ENCODE measurements at regions not wholly inside any gene's neighbourhood (a gene's known extent, or its start where the extent isn't known, plus 50 kb on each side); places are given as distances from the start of the nearest gene placed in this dataset.

GRCh38 chr12:84596266-84596665, 316.3 kb downstream of the SLC6A15 start:
- CTCF ChIA-PET, result no interaction called here
- BruUV-seq (replicated peaks), result no TSS peak
- H3K9me3 Mint-ChIP-seq (ENCODE audit: low read depth, unreplicated experiment), result peaks cover 3% of the 10 kb centered on the region
- DNase-seq, result no peak
- no peak overlapping the region for H3K27ac Mint-ChIP-seq (ENCODE audit: unreplicated experiment)
- peaks cover 5% of the 10 kb centered on the region for H3K36me3 Mint-ChIP-seq (ENCODE audit: insufficient read depth, unreplicated experiment)
- no peaks in the 10 kb centered on the region for H3K27me3 Mint-ChIP-seq (ENCODE audit: unreplicated experiment)
- no peak overlapping the region for H3K4me3 Mint-ChIP-seq (ENCODE audit: low read depth, unreplicated experiment)
- intact Hi-C loops (cut with micrococcal nuclease; ENCODE audit: unreplicated experiment), result no loop called here
- no peak for TF ChIP-seq CTCF (IDR thresholded peaks at IDR 0.05; ENCODE audit: unreplicated experiment)
- H3K4me1 Mint-ChIP-seq (ENCODE audit: low read depth, unreplicated experiment), result peaks cover 12% of the 10 kb centered on the region

GRCh38 chr12:84594157-84594556, 318.4 kb downstream of the SLC6A15 start:
- Mint-ChIP-seq H3K4me1 (ENCODE audit: low read depth, unreplicated experiment) (peaks cover 3% of the 10 kb centered on the region), H3K4me3 (ENCODE audit: low read depth, unreplicated experiment) (no peak overlapping the region), H3K36me3 (ENCODE audit: insufficient read depth, unreplicated experiment) (no peaks in the 10 kb centered on the region), H3K27ac (ENCODE audit: unreplicated experiment) (no peak overlapping the region), H3K9me3 (ENCODE audit: low read depth, unreplicated experiment) (peaks cover 3% of the 10 kb centered on the region), H3K27me3 (ENCODE audit: unreplicated experiment) (no peaks in the 10 kb centered on the region)
- no TSS peak for BruUV-seq (replicated peaks)
- no peak for TF ChIP-seq CTCF (IDR thresholded peaks at IDR 0.05; ENCODE audit: unreplicated experiment)
- no peak for DNase-seq
- CTCF ChIA-PET, result no interaction called here
- intact Hi-C loops (cut with micrococcal nuclease; ENCODE audit: unreplicated experiment), result no loop called here

DNA sequence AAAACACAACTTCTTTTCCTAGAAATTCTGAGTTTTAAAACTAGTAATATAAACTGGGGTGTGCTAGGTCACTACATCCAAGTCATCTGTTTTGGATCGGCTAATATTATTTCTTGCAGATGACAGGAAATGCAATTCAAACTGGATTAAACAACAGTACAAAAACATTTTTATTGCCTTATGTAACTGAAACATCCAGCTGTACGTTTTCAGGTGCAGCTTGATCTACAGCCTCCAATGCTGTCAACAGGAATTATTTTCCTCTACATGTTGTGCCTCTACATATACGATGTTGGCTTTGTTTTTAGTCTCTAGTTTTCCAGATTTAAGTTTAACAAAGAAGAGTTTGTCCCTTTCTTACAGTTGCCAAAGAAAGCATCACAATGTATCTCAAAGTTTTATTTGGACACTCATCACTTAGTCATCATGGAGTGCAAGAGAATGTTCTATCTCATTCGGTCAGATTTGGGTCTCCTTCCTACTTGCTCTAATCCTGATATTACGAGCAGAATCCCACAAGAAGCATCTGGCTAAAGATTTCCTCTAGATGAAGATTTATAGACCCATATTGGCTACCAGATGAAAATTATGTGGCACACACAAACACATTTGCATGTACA, 326.7 kb downstream of the SLC6A15 start:
- Mint-ChIP-seq H3K27ac (ENCODE audit: unreplicated experiment) (no peak overlapping the region), H3K9me3 (ENCODE audit: low read depth, unreplicated experiment) (no peaks in the 10 kb centered on the region), H3K36me3 (ENCODE audit: insufficient read depth, unreplicated experiment) (no peaks in the 10 kb centered on the region), H3K4me3 (ENCODE audit: low read depth, unreplicated experiment) (no peak overlapping the region), H3K27me3 (ENCODE audit: unreplicated experiment) (no peaks in the 10 kb centered on the region), H3K4me1 (ENCODE audit: low read depth, unreplicated experiment) (no peaks in the 10 kb centered on the region)
- CTCF ChIA-PET, result no interaction called here
- DNase-seq, result no peak
- TF ChIP-seq CTCF (IDR thresholded peaks at IDR 0.05; ENCODE audit: unreplicated experiment), result no peak
- BruUV-seq (replicated peaks), result no TSS peak
- intact Hi-C loops (cut with micrococcal nuclease; ENCODE audit: unreplicated experiment), result no loop called here

DNA sequence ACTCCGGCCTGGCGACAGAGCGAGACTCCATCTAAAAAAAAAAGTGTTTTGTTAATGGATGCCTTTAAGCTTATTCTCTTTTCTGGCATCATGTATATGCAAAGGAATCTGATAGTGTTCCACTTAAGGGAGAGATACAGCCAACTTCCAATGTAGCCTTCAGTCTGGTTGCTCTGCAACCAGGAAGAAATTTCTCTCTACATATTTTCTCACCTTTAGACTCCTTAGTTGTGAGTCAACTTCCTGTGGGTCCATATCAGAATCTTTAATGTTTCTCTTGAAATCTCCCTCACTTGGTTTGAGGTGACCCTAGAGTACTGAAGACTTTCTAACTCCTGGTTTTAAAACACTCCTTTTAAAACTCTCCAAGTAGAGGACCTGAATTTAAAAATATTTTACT, 340.4 kb downstream of the SLC6A15 start:
- H3K9me3 Mint-ChIP-seq (ENCODE audit: low read depth, unreplicated experiment), result peaks cover 10% of the 10 kb centered on the region
- no TSS peak for BruUV-seq (replicated peaks)
- H3K4me1 Mint-ChIP-seq (ENCODE audit: low read depth, unreplicated experiment), result no peaks in the 10 kb centered on the region
- H3K36me3 Mint-ChIP-seq (ENCODE audit: insufficient read depth, unreplicated experiment), result no peaks in the 10 kb centered on the region
- CTCF ChIA-PET, result no interaction called here
- no peak for DNase-seq
- intact Hi-C loops (cut with micrococcal nuclease; ENCODE audit: unreplicated experiment), result no loop called here
- no peak for TF ChIP-seq CTCF (IDR thresholded peaks at IDR 0.05; ENCODE audit: unreplicated experiment)
- no peaks in the 10 kb centered on the region for H3K27me3 Mint-ChIP-seq (ENCODE audit: unreplicated experiment)
- no peak overlapping the region for H3K27ac Mint-ChIP-seq (ENCODE audit: unreplicated experiment)
- no peak overlapping the region for H3K4me3 Mint-ChIP-seq (ENCODE audit: low read depth, unreplicated experiment)
